Endothelial cell of umbilical vein (primary cell): ENCODE measurements at regions not wholly inside any gene's neighbourhood (a gene's known extent, or its start where the extent isn't known, plus 50 kb on each side); places are given as distances from the start of the nearest gene placed in this dataset.

ENCODE experiments used
- CTCF ChIP-seq, 2 donors: IDR thresholded peaks; 1 replicate in 1 of 2; 2 replicates in 1 of 2; pipeline ENCODE4 v1.5.1; 2011; ENCODE audit warnings: low read length in 2 of 2, mild to moderate bottlenecking in 2 of 2, moderate library complexity in 2 of 2, control low read depth in 1 of 2, inconsistent platforms in 1 of 2, low read depth in 1 of 2; ENCODE audit not compliant: insufficient read depth in 1 of 2; ENCODE audit errors: extremely low read depth in 1 of 2
- EZH2 ChIP-seq: IDR thresholded peaks from 2 replicates; pipeline ENCODE4 v1.6.1; 2012; ENCODE audit warnings: borderline replicate concordance, low read depth, mild to moderate bottlenecking, moderate library complexity, low read length, inconsistent platforms; ENCODE audit not compliant: severe bottlenecking
- FOS ChIP-seq: IDR thresholded peaks from 2 replicates; pipeline ENCODE4 v1.6.1; 2011; ENCODE audit warnings: mild to moderate bottlenecking, low read length, moderate library complexity, borderline replicate concordance; ENCODE audit not compliant: insufficient read depth
- MYC ChIP-seq: IDR thresholded peaks from one replicate; pipeline ENCODE4 v1.6.1; 2011; ENCODE audit warnings: mild to moderate bottlenecking, low read depth, low read length
- POLR2A ChIP-seq: IDR thresholded peaks from 2 replicates; pipeline ENCODE4 v1.6.1; 2012; ENCODE audit warnings: low read depth, mild to moderate bottlenecking, control low read depth, low read length
- POLR2AphosphoS5 ChIP-seq: IDR thresholded peaks from 2 replicates; pipeline ENCODE4 v1.6.1; 2012; ENCODE audit warnings: low read depth, mild to moderate bottlenecking, control low read depth, low read length, moderate library complexity; ENCODE audit not compliant: insufficient read depth
- TF ChIP-seq, protein P1 (sequence below): IDR thresholded peaks from 2 replicates; pipeline ENCODE4 v1.6.1; 2011; ENCODE audit not compliant: insufficient read depth, insufficient read length

GRCh38 chr14:44662250-44662891 lies 155.3 kb upstream of the FSCB start:
- TF ChIP-seq CTCF (IDR thresholded peaks at IDR 0.05; ENCODE audit: extremely low read depth in 1 of 2, insufficient read depth in 1 of 2, low read depth in 1 of 2, low read length in 2 of 2) (no peak), POLR2AphosphoS5 (no peak), MYC (no peak), POLR2A (no peak), EZH2 (no peak), FOS (no peak)
- TF ChIP-seq, protein P1, sequence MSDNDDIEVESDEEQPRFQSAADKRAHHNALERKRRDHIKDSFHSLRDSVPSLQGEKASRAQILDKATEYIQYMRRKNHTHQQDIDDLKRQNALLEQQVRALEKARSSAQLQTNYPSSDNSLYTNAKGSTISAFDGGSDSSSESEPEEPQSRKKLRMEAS, result no peak
